Neural cell (in vitro differentiated cells): ENCODE measurements at regions not wholly inside any gene's neighbourhood (a gene's known extent, or its start where the extent isn't known, plus 50 kb on each side); places are given as distances from the start of the nearest gene placed in this dataset.

Experiments used
- H2AFZ ChIP-seq: fragments of 200-600, 300-800 bp; sonication (generic), shearing (Covaris generic); 2 replicates; pipeline ENCODE4 v1.6.0; 2014; ENCODE audit warnings: low read depth, mild to moderate bottlenecking, antibody characterized with exemption, low read length, moderate library complexity
- H3F3A ChIP-seq: fragments of 200-600 bp; shearing (Covaris generic); 2 replicates; pipeline ENCODE4 v1.6.1; 2016; ENCODE audit warnings: mild to moderate bottlenecking, moderate library complexity, mixed read lengths, antibody characterized with exemption, low read length; ENCODE audit not compliant: insufficient read depth, poor library complexity, severe bottlenecking
- H3K27ac ChIP-seq: fragments of 200-600, 300-800 bp; sonication (generic), shearing (Covaris generic); 2 replicates; pipeline ENCODE4 v1.5.1; 2014; ENCODE audit warnings: mild to moderate bottlenecking, low read length, moderate library complexity
- H3K27me3 ChIP-seq: fragments of 300-800, 200-600 bp; sonication (generic), shearing (Covaris generic); 2 replicates; pipeline ENCODE4 v1.6.0; 2014; ENCODE audit warnings: mild to moderate bottlenecking, low read depth, low read length, moderate library complexity; ENCODE audit not compliant: insufficient read depth
- H3K36me3 ChIP-seq: fragments of 300-800, 200-600 bp; sonication (generic), shearing (Covaris generic); 2 replicates; pipeline ENCODE4 v1.5.1; 2014; ENCODE audit warnings: mild to moderate bottlenecking, antibody characterized with exemption, low read length, moderate library complexity; ENCODE audit not compliant: insufficient read depth
- H3K4me2 ChIP-seq: fragments of 300-800, 200-600 bp; sonication (generic), shearing (Covaris generic); 2 replicates; pipeline ENCODE4 v1.6.0; 2014; ENCODE audit warnings: mild to moderate bottlenecking, low read length
- H3K4me3 ChIP-seq: fragments of 300-800, 200-600 bp; sonication (generic), shearing (Covaris generic); 2 replicates; pipeline ENCODE4 v1.5.1; 2014; ENCODE audit warnings: mild to moderate bottlenecking, low read length, moderate library complexity
- H3K79me2 ChIP-seq: fragments of 200-600 bp; shearing (Covaris generic); replicated peaks from 2 replicates; pipeline ENCODE4 v1.6.0; 2014; ENCODE audit warnings: mild to moderate bottlenecking, low read length, moderate library complexity; ENCODE audit not compliant: insufficient read depth
- H3K9ac ChIP-seq: fragments of 300-800, 200-600 bp; sonication (generic), shearing (Covaris generic); 2 replicates; pipeline ENCODE4 v1.6.1; 2016; ENCODE audit warnings: mild to moderate bottlenecking, low read length, mixed read lengths
- H3K9me2 ChIP-seq: fragments of 200-600 bp; shearing (Covaris generic); 2 replicates; pipeline ENCODE4 v1.6.1; 2016; ENCODE audit warnings: mild to moderate bottlenecking, low read length, mixed read lengths; ENCODE audit not compliant: insufficient read depth
- H3K9me3 ChIP-seq: fragments of 200-600, 300-800 bp; sonication (generic), shearing (Covaris generic); 2 replicates; pipeline ENCODE4 v1.6.1; 2016; ENCODE audit warnings: mild to moderate bottlenecking, mixed run types, low read length, moderate library complexity, mixed read lengths
- H4K20me1 ChIP-seq: fragments of 200-600 bp; shearing (Covaris generic); 2 replicates; pipeline ENCODE4 v1.6.1; 2016; ENCODE audit warnings: mild to moderate bottlenecking, mixed run types; ENCODE audit not compliant: insufficient read depth
- EP300 ChIP-seq: fragments of 450-650 bp; conservative IDR thresholded peaks from 2 replicates; pipeline ENCODE4 v1.6.1; 2014; ENCODE audit warnings: antibody characterized with exemption, mild to moderate bottlenecking, moderate library complexity; ENCODE audit not compliant: poor library complexity, severe bottlenecking
- EZH2 ChIP-seq: fragments of 200-600, 300-800 bp; shearing (Covaris generic), sonication (generic); IDR thresholded peaks from 2 replicates; pipeline ENCODE4 v1.6.1; 2014; ENCODE audit warnings: antibody characterized with exemption, low read length, borderline replicate concordance, mild to moderate bottlenecking; ENCODE audit not compliant: insufficient read depth, poor library complexity, severe bottlenecking
- MXI1 ChIP-seq: fragments of 450-650 bp; conservative IDR thresholded peaks from 2 replicates; pipeline ENCODE4 v1.6.1; 2014; ENCODE audit warnings: antibody characterized with exemption, mild to moderate bottlenecking; ENCODE audit not compliant: poor library complexity, severe bottlenecking
- POLR2AphosphoS5 ChIP-seq: IDR thresholded peaks from 2 replicates; pipeline ENCODE4 v1.6.1; 2012
- RAD21 ChIP-seq: fragments of 450-650 bp; conservative IDR thresholded peaks from 2 replicates; pipeline ENCODE4 v1.6.1; 2014; ENCODE audit warnings: antibody characterized with exemption, mild to moderate bottlenecking, moderate library complexity
- REST ChIP-seq: IDR thresholded peaks from 2 replicates; pipeline ENCODE4 v1.6.1; 2012; ENCODE audit warnings: borderline replicate concordance
- SMC3 ChIP-seq: fragments of 450-650 bp; conservative IDR thresholded peaks from 2 replicates; pipeline ENCODE4 v1.6.1; 2014; ENCODE audit warnings: antibody characterized with exemption, mild to moderate bottlenecking, moderate library complexity; ENCODE audit not compliant: poor library complexity
- TAF1 ChIP-seq: IDR thresholded peaks from 2 replicates; pipeline ENCODE4 v1.6.1; 2012; ENCODE audit warnings: low read depth
- TF ChIP-seq, protein P1 (sequence below): fragments of 450-650 bp; IDR thresholded peaks from 2 replicates; pipeline ENCODE4 v1.5.1; 2014; ENCODE audit warnings: antibody characterized with exemption, mild to moderate bottlenecking, moderate library complexity; ENCODE audit not compliant: poor library complexity, severe bottlenecking

- Histone ChIP-seq H2AFZ (no peak overlapping the region), H3F3A (no peaks in the 10 kb centered on the region)
Observed at GRCh38 chr6:1253816-1254215, 58.1 kb upstream of the FOXQ1 start.

DNA sequence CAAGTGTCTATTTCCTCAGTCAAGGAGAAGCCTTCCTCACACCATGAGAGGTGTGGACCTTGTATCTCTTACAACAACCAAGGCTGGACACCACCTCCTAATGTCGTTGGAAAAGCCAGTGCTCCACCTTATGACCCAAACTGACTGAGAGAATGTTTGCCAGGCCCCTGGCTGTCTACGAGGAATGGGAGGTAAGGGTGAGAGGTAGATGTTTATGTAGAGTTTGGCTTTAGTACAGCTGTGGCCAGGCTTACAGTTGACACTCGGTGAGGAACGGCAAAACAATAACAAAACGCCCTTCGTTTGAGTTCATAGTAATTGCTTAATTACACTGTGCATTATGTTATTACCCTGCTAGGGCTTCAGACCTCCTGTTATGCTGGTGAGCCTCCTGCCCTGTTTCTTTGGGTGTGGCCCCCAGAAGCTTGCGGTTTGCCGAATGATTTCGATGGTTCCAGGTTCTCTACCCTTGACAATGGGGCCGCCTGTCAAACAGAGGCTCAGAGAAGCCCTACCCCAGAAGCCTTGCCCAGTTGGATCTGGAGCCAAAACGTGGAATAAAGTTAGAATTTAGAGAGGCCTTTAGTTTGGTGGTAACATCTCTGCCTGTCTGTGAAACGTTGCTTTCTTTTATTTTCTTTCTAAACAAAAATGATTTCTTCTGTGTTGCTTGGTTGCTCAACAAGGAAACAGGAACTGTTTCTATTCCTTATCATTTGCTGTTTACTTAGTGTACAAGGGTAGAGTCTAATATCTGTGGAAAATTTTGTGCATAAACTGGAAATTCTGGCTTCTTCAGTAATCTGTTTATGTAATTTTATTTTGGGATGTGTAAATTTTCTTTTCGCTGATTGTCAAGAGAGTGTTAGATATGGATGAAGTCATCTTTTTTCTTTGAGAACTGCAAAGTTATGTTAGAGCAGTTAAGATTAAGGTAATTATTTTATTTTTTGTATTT is 60.4 kb upstream of the FOXQ1 start:
- no peaks in the 10 kb centered on the region for H3K9me2 ChIP-seq
- H3K4me2 ChIP-seq: no peak overlapping the region
- H3K4me3 ChIP-seq: no peak overlapping the region
- no peak overlapping the region for H2AFZ ChIP-seq
- H3K79me2 ChIP-seq: no peaks in the 10 kb centered on the region
- H4K20me1 ChIP-seq: no peaks in the 10 kb centered on the region
- H3K9me3 ChIP-seq: no peaks in the 10 kb centered on the region
- H3K9ac ChIP-seq: no peak overlapping the region
- H3K36me3 ChIP-seq: no peaks in the 10 kb centered on the region
- no peak overlapping the region for H3K27ac ChIP-seq
- no peaks in the 10 kb centered on the region for H3K27me3 ChIP-seq
- H3F3A ChIP-seq: no peaks in the 10 kb centered on the region
- no peak for TF ChIP-seq TAF1
- no peak for TF ChIP-seq EZH2
- no peak for TF ChIP-seq RAD21
- no peak for TF ChIP-seq EP300
- no peak for TF ChIP-seq POLR2AphosphoS5
- TF ChIP-seq SMC3: no peak
- TF ChIP-seq, protein P1, sequence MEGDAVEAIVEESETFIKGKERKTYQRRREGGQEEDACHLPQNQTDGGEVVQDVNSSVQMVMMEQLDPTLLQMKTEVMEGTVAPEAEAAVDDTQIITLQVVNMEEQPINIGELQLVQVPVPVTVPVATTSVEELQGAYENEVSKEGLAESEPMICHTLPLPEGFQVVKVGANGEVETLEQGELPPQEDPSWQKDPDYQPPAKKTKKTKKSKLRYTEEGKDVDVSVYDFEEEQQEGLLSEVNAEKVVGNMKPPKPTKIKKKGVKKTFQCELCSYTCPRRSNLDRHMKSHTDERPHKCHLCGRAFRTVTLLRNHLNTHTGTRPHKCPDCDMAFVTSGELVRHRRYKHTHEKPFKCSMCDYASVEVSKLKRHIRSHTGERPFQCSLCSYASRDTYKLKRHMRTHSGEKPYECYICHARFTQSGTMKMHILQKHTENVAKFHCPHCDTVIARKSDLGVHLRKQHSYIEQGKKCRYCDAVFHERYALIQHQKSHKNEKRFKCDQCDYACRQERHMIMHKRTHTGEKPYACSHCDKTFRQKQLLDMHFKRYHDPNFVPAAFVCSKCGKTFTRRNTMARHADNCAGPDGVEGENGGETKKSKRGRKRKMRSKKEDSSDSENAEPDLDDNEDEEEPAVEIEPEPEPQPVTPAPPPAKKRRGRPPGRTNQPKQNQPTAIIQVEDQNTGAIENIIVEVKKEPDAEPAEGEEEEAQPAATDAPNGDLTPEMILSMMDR: no peak

More at GRCh38 chr6:1253816-1254215, 58.1 kb upstream of the FOXQ1 start:
- Histone ChIP-seq H3K9me2 (no peaks in the 10 kb centered on the region), H3K27ac (no peak overlapping the region), H4K20me1 (no peaks in the 10 kb centered on the region), H3K4me3 (no peak overlapping the region), H3K9me3 (no peaks in the 10 kb centered on the region), H3K4me2 (no peak overlapping the region), H3K27me3 (no peaks in the 10 kb centered on the region), H3K79me2 (no peaks in the 10 kb centered on the region), H3K36me3 (no peaks in the 10 kb centered on the region), H3K9ac (no peak overlapping the region)
- no peak for TF ChIP-seq TAF1
- TF ChIP-seq RAD21: no peak
- no peak for TF ChIP-seq EZH2
- no peak for TF ChIP-seq EP300
- TF ChIP-seq POLR2AphosphoS5: no peak
- TF ChIP-seq MXI1: no peak
- TF ChIP-seq, protein P1: no peak
- TF ChIP-seq REST: no peak
- no peak for TF ChIP-seq SMC3
